HG03064 (cell line): ENCODE measurements at regions not wholly inside any gene's neighbourhood (a gene's known extent, or its start where the extent isn't known, plus 50 kb on each side); places are given as distances from the start of the nearest gene placed in this dataset.
"Not testable (repeated sequence)": the region's sequence is repeated elsewhere in the genome, so short reads cannot be mapped to it uniquely, and the experiment has no call there.

Experiments
- ATAC-seq: cut with Tn5 transposase; IDR thresholded peaks from one replicate; pipeline ENCODE4 v1.9.1; 2021; ENCODE audit warnings: low read depth; ENCODE audit not compliant: unreplicated experiment

DNA sequence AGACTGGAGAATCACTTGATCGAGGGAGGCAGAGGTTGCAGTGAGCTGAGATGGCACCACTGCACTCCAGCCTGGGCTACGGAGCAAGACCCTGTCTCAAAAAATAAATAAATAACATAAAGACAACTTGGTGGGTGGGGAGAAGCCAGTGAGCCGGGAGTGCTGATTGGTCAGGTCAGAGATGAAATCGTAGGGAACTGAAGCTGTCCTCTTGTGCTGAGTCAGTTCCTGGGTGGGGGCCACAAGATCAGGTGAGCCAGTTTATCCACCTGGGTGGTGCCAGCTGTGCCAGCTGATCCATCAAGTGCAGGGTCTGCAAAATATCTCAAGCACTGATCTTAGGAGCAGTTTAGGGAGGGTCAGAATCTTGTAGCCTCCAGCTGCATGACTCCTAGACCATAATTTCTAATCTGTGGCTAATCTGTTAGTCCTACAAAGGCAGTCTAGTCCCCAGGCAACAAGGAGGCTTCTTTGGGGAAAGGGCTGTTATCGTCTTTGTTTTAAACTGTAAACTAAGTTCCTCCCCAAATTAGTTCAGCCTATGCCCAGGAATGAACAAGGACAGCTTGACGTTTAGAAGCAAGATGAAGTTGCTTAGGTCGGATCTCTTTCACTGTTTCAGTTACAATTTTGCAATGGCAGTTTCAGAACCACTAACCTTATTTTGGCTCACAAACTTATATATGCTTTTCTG is 221.5 kb upstream of the MYLIP start:
- ATAC-seq, result not testable (repeated sequence)

DNA sequence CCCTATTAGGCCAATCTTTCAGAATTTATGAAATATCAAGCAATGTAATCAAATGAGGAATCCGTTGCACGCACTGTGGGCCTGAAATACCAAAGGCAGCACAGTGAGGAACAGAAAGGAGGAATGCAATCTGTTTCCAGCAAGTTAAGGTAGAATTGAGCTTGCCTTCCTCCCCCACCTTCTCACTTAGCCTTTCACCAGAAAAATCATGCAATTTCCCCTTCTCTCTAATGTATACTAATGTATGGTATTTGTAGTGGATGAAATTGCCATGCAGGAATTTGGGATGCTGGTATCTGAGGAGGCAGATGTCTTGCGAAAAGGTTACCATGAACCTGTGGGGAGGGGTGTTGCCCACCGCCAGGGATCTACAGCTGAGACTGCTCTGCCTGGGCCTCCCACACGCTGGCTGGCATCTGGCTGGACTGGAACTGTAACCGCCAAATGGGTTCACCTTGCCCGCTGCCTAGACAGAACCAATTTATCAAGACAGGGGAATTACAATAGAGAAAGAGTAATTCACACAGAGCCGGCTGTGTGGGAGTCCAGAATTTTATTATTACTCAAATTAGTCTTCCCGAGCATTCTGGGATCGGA is 222.4 kb upstream of the MYLIP start:
- no peak for ATAC-seq

DNA sequence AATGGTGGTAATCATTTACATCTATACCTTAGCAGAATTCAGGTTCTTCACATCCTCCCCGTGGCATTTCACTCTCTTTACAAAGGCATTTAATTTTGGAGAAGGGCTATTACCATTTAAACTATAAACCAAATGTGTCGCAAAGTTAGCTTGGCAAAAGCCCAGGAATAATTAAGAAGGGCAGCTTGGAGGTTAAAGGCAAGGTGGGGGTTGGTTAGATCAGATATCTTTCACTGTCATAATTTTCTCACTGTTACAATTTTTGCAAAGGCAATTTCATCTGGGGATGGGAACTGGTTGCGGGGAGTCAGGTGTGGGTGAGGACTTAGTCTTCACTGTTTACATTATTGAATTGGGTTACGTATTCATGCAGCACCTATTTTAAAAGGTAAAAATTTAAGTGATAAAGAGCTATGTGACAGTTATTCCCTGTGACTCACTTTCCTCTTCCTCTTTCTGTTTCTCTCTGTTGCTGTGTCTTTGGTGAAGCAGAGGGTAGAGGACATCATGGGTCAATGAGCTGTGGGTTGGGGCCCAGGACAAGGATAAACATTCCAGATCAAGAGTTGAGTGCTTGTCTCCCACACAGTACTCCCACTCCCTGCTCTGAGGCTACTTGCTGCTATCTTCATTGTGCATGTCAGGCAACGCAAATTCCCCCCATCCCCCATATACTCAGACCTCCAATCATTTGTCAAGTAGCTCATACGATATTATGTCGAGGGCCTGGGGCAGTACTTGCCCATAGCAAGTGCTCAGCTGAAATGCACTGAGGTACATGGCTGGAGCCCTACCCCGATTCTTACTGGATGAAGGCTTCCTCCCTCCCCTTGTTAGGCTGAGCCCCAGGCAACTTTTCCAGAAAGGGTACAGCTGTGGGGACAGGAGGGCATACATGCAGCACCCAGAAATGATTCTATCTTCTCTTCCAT is 223.1 kb upstream of the MYLIP start:
- no peak for ATAC-seq

DNA sequence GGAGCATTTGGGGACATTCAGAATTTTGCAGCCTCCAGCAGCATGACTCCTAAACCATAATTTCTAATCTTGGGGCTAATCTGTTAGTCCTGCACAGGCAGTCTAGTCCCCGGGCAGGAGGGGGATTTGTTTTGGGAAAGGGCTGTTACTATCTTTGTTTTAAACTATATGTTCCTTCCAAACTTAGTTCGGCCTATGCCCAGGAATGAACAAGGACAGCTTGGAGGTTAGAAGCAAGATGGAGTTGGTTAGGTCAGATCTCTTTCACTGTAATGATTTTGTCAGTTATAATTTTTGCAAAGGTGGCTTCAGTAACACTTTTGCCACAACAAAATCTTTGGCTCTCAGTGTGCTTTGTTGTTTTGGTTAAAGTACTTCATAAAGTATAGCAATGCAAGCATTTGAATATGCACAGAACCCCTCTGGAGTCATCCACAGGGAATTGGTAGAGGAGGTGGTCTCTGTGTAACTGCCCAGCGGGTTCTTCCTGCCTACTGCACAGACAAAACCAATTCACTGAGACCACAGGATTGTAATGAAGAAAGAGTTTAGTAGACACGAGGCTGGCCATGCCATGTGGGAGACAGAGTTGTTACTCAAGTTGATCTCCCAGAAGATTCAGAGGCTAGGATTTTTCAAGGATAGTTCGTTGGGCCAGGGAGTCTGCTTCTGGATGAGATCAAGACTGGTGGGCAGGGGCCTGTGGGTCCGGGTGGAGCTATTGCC is 224.1 kb upstream of the MYLIP start:
- ATAC-seq, result no peak

DNA sequence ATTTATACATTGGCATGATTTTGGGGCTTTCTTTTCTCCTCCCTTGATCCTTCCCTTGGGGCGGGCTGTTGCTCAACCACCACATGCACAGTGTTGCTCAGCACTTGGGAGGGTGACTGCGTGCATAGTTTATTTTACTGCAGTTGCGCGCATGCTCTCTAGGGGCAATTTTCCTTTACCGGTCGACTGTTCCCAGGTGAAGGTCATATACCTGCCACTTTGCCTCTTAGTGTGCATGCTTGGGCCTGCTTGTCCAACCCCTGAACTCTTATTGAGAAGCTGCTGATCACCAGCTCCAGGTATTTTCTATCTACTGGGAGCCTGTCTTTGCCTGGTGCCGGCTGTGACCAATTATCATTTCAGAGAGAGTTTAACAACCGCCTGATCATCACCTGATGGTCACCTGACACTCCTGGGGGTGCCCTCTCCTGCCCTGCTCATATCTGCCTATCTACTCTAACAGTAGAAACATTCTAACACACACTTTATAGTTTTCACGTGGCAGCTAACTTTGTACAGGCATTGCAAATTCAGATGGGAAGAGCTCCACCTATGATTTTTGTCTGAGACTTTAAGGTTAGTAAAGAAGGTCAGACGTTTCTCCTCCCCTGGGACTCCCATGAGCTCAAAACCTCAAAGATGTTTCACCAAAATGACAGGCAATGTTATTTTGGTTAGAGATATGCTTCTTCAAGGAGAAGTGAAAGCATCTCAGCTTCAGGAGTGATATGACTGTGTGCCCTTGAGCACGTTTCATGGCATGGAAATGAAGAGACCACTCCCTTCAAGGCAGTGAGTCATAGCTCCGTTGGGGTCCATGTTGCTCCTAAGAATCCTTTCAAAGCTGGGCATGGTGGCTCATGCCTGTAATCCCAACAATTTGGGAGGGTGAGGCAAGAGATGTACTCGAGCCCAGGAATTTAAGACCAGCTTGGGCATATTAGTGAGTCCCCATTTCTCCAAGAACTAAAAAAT is 227.5 kb upstream of the MYLIP start:
- peak; percentile 90 for ATAC-seq

DNA sequence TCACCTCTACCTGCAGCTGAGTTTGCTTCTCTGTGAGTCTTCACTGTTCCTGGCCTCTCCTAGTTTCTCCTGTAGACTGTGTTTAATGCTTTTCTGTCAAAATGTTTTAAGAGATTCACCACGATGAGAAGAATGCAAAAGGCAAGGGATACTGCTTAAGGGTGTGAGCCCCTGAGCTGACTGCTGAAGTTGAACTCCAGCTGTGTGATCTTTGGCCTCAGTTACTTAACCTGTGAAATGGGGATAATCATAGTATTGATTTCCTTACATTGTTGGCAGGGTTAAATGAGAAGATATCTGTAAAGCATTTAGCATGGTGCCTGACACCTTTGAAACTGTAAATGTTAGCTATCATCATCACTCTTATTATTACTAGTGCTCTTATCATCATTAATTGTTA is 230.2 kb upstream of the MYLIP start:
- ATAC-seq, result no peak

DNA sequence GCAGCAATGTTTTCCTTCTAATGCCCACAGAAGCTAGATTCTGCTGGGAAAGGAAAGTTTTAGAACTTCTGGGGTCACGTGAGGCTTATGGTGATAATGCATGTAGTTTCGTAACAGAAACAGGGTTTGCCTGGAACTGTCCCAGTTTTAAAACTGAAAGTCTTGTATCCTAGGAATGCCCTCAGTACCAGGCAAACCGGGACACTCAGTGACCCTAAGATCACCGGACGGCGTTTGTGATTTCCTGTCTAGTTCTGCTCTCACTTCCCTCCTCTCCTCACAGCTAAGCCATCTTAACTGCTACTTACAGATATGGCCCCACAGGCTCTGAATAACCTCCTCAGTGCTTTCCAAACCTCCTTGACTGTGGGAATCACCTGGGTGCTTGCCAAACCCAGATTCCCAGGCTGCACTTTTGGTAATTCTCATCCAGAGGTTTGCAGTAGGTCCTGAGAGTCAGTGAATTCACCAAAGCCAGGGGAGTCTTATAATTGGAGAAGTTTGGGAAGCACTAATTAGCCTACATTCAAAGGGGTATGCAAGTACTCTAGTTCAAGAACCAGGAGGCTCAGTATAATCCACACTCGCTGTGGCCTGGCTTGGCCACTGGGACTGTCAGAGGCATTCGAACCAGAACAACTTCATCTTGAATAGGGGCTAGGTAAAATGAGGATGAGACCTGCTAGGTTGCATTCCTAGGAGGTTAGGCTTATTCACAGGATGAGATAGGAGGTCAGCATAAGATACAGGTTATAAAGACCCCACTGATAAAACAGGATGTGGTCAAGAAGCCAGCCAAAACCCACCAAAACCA is 231.6 kb upstream of the MYLIP start:
- ATAC-seq, result no peak

DNA sequence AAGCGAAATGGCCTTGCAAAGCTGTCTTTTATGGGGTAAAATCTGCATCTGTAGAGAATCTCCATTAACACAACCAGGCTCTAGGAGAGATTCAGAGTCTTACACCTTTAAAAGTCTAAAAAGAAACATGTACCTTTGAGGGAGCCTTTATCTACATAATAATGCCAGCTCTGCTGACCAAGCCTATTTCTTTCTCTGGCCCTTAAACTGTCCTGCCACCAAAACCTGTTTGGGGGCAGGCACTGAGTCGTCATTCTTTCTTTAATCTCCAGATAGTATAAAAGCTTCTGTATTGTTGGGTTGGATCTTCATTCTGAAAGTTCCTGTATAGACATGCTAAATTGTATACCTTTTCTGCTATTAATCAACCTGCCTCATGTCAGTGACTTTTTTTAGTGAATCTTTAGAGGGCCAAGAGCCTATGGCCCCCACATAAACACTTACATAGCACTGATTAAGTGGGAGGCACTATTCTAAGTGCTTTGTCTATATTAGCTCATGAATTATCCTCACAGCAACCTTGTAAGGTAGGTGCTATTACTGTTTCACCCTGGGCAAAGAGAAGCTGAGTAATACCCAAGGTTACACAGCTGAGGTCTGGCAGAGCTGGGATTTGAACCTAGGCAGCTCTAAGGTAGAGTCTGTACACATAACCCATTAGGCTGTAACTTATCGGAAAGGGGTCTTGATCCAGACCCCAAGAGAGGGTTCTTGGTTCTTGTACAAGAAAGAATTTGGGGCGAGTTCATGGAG is 232.3 kb upstream of the DTNBP1 start:
- no peak for ATAC-seq

DNA sequence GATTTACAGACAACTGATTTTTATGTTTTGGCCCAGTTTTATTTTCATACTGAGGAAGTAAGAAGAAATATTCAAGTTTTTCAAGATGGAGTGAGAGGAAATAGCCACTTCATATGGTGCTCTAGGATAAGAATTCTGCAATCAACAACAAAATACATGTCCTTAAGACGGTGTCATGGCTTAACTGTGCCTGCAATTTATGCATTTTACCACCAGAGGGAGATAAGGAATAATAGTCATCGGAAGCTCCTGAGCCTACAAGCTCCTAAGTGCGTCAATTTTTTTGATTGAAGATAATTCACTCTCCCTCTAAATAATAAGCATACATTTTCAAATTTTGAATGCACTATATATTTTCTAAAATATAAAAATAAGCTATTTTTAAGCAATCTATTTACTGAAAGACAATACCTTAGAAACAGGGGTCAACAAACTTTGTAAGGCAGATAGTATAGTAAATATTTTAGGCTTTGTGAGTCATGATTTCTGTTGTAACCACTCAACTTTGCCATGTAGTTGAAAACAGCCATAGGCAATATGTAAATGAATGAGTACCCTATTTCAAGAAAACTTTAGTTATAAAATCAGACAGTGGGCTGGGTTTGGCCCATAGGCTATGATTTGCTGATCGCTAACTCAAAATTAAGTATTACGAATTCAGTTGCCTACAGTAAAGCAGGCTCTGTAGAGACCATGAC is 230.9 kb upstream of the DTNBP1 start:
- ATAC-seq, result no peak

DNA sequence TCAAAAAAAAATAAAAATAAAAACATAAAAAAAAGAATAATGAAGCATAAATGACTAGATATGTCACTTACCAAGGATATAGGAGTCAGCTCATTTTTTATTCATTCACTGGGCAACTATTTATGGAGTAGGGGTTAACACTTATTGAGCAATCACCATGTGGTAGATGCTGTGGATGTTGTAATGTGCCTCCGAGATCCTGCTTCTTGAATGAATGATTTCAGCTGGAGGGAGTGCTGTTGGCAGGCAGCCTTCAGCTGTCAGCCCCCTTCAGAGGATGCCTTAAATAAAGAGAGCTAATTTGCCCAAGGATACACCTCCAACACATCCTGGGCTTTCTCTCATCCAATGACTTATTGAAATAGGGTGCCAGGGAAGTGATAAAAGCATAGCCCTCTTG is 229.5 kb upstream of the DTNBP1 start:
- ATAC-seq, result no peak

DNA sequence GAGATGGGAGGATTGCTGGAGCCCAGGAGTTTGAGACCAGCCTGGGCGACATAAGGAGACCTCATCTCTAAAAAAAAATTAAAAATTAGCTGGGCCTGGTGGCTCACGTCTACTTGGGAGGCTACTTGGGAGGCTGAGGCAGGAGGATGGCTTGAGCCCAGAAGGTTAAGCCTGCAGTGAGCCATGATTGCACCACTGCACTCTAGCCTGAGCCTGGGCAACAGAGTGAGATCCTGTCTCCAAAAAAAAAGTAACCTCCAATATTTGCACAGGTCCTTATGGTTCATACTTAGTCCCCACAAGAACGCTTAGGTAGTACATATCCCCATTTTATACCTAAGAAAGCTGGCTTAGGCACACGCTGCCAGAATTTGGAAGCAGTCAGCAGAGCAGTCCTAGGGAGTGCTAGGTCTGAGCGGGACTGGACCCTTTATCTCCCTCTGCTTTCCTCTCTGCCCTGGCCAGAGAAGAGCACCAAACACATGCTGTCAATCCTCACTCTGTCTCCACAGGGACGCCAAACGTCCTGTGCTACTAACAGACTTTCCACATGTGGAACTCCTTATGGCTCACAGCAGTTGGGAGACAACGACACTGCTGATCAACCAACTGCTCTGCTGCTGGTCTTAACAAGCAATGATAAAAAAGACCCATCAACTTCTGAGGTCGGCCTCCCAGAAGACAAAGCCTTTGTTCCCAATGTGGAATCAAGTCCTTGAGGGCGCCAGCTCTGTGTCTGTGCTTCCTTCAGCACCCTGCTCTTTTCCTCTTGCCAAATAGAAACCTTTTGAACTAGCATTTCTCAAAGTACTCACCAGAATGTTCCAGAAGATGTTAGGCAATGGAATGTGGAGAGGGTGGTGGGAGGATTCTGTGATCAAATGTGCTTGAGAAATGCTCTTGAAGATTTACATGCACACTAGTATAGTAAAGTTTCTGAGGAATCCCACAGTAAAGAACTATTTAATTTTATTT is 226.3 kb upstream of the DTNBP1 start:
- no peak for ATAC-seq

DNA sequence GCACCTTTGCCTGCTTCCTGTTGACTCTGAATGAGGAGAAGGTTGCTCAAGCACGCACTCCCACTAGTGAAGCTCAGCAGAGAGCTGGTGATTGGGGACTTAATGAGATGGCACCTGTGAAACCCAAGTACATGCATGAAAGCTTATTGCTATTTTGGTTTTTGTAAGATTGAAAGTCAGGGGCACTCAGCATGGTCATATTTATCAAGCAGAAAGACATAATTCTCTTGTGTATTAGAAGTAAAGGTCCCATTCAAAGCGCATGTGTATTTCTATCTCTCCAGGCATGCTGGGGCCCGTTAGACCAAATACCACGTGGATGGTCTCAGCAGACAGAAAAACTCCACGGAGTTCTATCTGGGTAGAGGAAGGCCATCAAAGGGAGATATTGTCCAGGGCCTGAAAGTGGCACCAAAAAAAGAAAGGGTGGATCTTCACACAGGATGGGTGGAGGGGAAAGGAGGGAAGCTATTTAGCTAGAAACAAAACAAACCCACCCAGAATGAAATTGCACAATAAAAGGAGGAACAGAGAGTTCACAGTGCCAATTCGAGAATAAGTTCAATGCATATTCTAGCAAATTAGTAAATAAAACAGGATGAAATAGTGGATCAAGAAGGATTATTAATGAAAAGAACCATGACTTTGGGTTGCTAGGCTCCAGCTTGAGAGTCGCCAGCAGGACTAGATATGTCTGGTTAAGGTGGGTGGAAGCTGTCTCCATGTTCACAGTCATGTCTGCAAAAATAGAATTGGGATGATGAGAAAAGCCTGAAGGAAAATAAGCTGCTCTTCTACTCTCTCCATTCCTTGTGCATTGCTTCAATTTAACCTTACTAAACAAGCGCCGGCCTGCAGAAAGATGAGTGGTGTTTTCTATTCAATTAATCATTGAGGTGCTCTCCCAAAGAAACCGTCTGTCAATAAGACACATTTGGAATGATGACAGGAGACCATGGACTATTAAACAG is 224.9 kb upstream of the DTNBP1 start:
- no peak for ATAC-seq

DNA sequence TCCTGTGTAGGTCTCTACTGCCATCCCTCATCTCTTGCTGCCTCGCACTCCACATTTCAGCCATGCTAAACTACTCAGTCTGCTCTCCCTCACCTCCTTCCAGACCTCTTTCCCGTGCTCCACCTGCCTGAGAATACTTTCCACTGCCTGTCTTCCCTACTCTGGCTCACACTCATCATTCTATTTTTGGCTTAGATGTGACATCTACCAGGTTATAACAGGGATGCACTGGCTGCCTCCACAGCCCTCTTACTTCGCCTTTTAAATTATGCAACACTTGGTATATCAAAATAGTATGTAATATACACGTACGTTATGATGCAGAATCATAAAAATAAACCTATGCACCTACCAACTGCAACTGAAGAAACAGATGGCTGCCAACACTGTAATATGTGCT is 222.8 kb upstream of the DTNBP1 start:
- ATAC-seq, result no peak

DNA sequence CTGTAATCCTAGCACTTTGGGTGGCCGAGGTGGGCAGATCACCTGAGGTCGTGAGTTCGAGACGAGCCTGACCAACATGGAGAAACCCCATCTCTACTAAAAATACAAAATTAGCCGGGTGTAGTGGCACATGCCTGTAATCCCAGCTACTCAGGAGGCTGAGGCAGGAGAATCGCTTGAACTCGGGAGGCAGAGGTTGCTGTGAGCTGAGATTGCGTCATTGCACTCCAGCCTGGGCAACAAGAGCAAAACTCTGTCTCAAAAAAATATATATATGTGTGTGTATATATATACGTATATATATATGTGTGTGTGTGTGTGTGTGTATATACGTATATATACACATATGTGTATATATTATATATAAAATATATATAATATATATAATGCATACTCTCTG is 220.8 kb upstream of the DTNBP1 start:
- ATAC-seq, result not testable (repeated sequence)

DNA sequence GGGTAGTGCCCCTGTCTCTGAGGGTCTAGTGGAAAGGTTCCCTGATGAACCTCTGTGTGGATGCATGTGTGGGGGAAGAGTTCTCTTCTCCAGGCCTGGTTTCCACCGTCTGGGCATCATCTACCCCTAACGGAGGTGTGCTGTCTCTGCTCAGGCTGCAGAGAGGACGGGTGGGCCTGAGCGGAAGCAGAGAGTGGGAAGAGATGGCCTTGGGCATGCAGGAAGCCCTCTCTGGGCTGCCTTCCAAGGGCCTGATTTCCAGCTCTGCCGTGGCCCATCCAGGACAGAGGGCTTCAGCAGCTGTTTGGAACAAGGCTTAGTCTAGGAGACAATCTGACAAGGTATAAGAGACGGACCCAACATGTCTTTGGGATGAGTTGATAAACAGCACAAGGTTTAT is 220.1 kb upstream of the DTNBP1 start:
- ATAC-seq, result no peak
